Mucosa of descending colon (tissue), 3 donors: ENCODE measurements at regions not wholly inside any gene's neighbourhood (a gene's known extent, or its start where the extent isn't known, plus 50 kb on each side); places are given as distances from the start of the nearest gene placed in this dataset.

ENCODE experiments used
- ATAC-seq: fragments of 200-7000 bp; cut with Tn5 transposase; one replicate; pipeline ENCODE4 v1.9.1; 2020; ENCODE audit warnings: mild to moderate bottlenecking, moderate library complexity
- DNase-seq, 3 donors: peaks; one replicate each; pipeline ENCODE4 v3.0.0-alpha.2; 2020
- H3K36me3 ChIP-seq: fragments of 200-600 bp; one replicate; pipeline ENCODE4 v1.8.0; 2021; ENCODE audit warnings: low read depth, mild to moderate bottlenecking
- H3K4me1 ChIP-seq: fragments of 200-600 bp; one replicate; pipeline ENCODE4 v1.8.0; 2021; ENCODE audit warnings: low read depth, mild to moderate bottlenecking
- H3K4me3 ChIP-seq: fragments of 200-600 bp; one replicate; pipeline ENCODE4 v1.8.0; 2021; ENCODE audit warnings: mild to moderate bottlenecking
- H3K9me3 ChIP-seq: fragments of 200-600 bp; one replicate; pipeline ENCODE4 v1.8.0; 2021; ENCODE audit warnings: mild to moderate bottlenecking
- intact Hi-C, 2 donors: fragments of 100-400 bp; cut with DNase I in 1 of 2; cut with micrococcal nuclease in 1 of 2; formaldehyde crosslinking; loops; one replicate each; pipeline versions ENCODE4 v1.11.0 to v1.11.1; 2022; cut with DNase I, micrococcal nuclease
- TF ChIP-seq, protein P1 (sequence below): fragments of 200-600 bp; IDR thresholded peaks from one replicate; pipeline ENCODE4 v1.8.0; 2022; ENCODE audit warnings: antibody characterized with exemption, mild to moderate bottlenecking
- donor health status: DM: no; HTN: no; CAD: no; lungs with moderate emphysema.
- donor health status: DM: no; HTN: no; CAD: no.
- donor health status: DM: no; HTN: yes; CAD: no.

DNA sequence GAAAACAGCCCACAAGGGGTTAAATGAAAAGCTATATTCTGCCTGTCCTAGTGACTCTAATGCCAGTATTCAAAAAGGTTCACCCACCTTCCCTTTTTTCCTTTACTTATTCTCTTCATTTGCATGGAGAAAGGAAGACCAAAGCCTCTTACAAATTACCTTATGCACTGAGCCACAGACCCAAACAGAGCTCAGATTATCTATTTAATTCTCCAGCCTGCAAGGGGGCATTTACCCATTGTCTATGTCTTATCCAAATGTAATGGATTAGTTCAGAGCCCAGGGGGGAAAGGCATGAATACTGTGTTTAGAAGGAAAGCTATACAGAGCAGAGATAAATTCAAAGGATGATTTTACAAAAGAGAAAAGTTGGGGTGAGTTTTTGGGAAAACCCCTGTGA is 388.5 kb downstream of the OMA1 start:
- no peaks in the 10 kb centered on the region for H3K4me1 ChIP-seq
- H3K36me3 ChIP-seq = no peaks in the 10 kb centered on the region
- TF ChIP-seq, protein P1, sequence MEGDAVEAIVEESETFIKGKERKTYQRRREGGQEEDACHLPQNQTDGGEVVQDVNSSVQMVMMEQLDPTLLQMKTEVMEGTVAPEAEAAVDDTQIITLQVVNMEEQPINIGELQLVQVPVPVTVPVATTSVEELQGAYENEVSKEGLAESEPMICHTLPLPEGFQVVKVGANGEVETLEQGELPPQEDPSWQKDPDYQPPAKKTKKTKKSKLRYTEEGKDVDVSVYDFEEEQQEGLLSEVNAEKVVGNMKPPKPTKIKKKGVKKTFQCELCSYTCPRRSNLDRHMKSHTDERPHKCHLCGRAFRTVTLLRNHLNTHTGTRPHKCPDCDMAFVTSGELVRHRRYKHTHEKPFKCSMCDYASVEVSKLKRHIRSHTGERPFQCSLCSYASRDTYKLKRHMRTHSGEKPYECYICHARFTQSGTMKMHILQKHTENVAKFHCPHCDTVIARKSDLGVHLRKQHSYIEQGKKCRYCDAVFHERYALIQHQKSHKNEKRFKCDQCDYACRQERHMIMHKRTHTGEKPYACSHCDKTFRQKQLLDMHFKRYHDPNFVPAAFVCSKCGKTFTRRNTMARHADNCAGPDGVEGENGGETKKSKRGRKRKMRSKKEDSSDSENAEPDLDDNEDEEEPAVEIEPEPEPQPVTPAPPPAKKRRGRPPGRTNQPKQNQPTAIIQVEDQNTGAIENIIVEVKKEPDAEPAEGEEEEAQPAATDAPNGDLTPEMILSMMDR = no peak
- ATAC-seq (no peak), DNase-seq (no peak)
- H3K9me3 ChIP-seq = no peaks in the 10 kb centered on the region
- H3K4me3 ChIP-seq = no peak overlapping the region
- intact Hi-C loops = no loop called here

DNA sequence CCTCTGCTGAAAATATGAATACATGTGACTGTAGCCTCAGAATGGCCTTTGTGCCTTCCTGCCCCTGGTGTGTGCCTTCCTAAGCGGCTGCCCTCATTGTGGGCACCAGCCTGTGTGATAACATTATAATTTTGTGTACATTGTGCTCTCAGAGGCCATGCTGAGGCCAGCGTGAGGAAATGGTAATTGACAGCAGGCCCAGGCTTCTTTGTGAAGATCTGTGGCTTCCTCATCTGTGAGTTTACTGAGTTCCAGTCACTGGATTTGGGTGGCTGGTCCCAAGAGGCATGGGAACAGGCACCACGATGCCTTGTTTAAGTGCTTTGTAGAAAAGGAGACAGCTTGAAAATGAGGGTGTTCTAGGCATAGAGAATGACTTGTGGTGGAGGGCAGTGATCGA is 389.3 kb downstream of the OMA1 start:
- no peaks in the 10 kb centered on the region for H3K36me3 ChIP-seq
- no peaks in the 10 kb centered on the region for H3K4me1 ChIP-seq
- intact Hi-C loops = no loop called here
- TF ChIP-seq, protein P1 = no peak
- H3K4me3 ChIP-seq = no peak overlapping the region
- H3K9me3 ChIP-seq = no peaks in the 10 kb centered on the region
- ATAC-seq (no peak), DNase-seq (no peak)

DNA sequence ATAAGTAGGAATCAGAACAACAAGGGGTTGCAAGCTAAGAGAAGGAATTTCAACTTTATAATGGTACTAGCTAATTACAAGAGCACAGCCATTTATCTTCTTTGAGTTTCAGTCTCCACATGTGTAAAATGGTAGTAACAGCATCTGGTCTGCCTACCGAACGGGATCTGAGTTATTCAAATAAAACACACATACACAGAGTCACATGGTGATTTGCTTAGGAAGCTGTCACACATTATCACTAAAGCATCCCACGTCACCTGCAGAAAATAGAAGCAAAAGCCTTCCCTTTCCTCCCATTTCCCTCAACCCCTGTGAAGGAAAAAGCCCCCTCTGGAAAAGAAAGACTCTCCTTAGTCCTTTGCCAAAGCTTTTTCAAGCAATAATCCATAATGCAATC is 389.7 kb downstream of the OMA1 start:
- no peaks in the 10 kb centered on the region for H3K9me3 ChIP-seq
- TF ChIP-seq, protein P1 = no peak
- ATAC-seq = no peak
- no peak overlapping the region for H3K4me3 ChIP-seq
- no peak for DNase-seq
- no peaks in the 10 kb centered on the region for H3K4me1 ChIP-seq
- no peaks in the 10 kb centered on the region for H3K36me3 ChIP-seq
- intact Hi-C loops = no loop called here

DNA sequence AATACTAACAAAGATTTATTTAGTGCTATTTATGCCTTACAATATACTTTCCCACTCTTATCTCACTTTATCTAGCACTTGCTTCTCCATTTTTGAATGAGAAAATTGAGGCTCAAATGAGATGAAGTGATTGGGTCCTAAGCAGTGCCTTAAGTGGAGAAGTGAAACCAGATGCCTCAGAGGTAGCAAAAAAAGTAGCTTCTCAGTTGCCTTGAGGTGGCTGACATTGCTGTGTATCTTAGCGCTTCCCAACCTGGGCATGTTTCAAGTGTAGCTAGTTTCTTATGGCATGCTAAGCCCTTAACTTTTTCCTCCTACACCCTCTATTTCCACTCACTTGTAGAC is 390.4 kb downstream of the OMA1 start:
- Histone ChIP-seq H3K36me3 (no peaks in the 10 kb centered on the region), H3K4me1 (no peaks in the 10 kb centered on the region), H3K4me3 (no peak overlapping the region), H3K9me3 (no peaks in the 10 kb centered on the region)
- ATAC-seq (no peak), DNase-seq (no peak)
- intact Hi-C loops = no loop called here
- TF ChIP-seq, protein P1 = no peak

DNA sequence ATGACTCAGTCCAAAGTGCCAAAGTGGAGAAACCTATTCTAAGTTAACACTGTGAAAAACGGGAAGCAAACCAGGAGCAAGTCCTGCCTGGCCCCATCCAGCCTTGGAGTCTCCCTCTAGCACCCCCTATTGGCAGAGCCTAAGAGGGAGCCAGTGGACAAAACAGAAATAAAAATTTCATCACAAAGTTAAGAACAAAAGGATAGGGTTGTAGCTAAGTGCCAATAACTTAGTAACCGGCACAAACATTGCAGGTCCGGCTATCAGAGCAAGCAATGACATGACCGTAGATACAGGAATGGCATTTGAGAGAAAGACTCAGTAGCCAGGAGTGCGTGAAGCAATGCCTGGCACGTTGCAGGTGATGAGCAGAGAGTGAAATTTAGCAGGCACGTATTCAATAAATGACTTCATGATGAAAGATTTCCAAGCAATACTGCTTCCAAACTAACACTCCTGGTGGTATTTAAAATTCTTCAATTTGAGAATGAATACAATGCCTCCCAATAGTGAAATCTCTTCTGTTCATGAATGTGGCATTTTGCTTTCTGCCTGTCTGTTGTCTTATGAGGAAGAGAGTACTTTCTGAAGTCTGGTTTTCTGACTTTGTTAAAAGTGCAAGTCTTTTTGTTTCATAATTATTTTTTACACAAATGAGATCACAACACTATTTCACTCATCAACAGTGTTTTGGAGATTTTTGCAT is 391.0 kb downstream of the OMA1 start:
- intact Hi-C loops = no loop called here
- Histone ChIP-seq H3K36me3 (no peaks in the 10 kb centered on the region), H3K4me1 (no peaks in the 10 kb centered on the region), H3K4me3 (no peak overlapping the region), H3K9me3 (no peaks in the 10 kb centered on the region)
- TF ChIP-seq, protein P1 = no peak
- ATAC-seq = no peak
- peak in 1 of 3 donors; percentile 21 for DNase-seq

DNA sequence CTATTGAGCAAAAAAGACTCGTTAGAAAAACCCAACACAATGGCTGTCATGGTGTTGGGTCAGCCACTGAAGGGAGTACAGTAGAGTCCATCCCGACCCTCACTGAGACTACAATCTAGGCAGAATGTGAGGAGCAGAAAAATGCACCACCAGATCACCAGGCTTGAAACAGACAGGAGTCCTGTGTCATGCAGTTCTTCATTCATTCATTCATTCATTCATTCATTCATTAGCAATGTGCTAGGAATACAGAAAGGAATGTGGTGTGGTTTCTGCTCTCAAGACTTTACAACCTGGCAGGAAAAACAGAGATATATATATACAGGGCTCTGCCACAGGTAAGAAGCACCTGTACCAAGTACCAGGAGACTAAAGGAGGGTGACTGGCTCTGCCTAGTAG is 392.3 kb downstream of the OMA1 start:
- Histone ChIP-seq H3K4me1 (no peaks in the 10 kb centered on the region), H3K36me3 (no peaks in the 10 kb centered on the region), H3K9me3 (no peaks in the 10 kb centered on the region), H3K4me3 (no peak overlapping the region)
- ATAC-seq (no peak), DNase-seq (no peak)
- TF ChIP-seq, protein P1 = no peak
- intact Hi-C loops = no loop called here
